Right lobe of liver (tissue), 6 donors: ENCODE measurements at regions not wholly inside any gene's neighbourhood (a gene's known extent, or its start where the extent isn't known, plus 50 kb on each side); places are given as distances from the start of the nearest gene placed in this dataset.

ENCODE experiments used
- ATAC-seq, 4 donors: fragments of 200-7000 bp; cut with Tn5 transposase; one replicate each; pipeline ENCODE4 v1.9.1; 2020; ENCODE audit warnings: mild to moderate bottlenecking in 4 of 4, moderate library complexity in 4 of 4
- DNase-seq, 3 donors: peaks; one replicate each; pipeline ENCODE4 v3.0.0-alpha.2; 2020
- H3K27ac ChIP-seq, 3 donors: fragments of 200-600 bp; one replicate each; pipeline ENCODE4 v1.8.0; 2022
- H3K27me3 ChIP-seq, 2 donors: fragments of 200-600 bp; one replicate each; pipeline ENCODE4 v1.8.0; 2022
- H3K36me3 ChIP-seq, 4 donors: fragments of 200-600 bp; sonication (generic) in 1 of 4; one replicate each; pipeline versions ENCODE4 v1.5.1 to v1.8.0; 2017 to 2022; ENCODE audit warnings: control low read depth in 1 of 4
- H3K4me1 ChIP-seq, 4 donors: fragments of 200-600 bp; sonication (generic) in 1 of 4; one replicate each; pipeline versions ENCODE4 v1.5.1 to v1.8.0; 2017 to 2022; ENCODE audit warnings: control low read depth in 1 of 4
- H3K4me3 ChIP-seq, 3 donors: fragments of 200-600 bp; one replicate each; pipeline ENCODE4 v1.8.0; 2022
- H3K9me3 ChIP-seq, 4 donors: fragments of 200-600 bp; sonication (generic) in 1 of 4; one replicate each; pipeline versions ENCODE4 v1.5.1 to v1.8.0; 2017 to 2022; ENCODE audit warnings: control low read depth in 1 of 4
- POLR2A ChIP-seq: fragments of 450-650 bp; IDR thresholded peaks from one replicate; pipeline ENCODE4 v1.6.1; 2017; ENCODE audit warnings: antibody characterized with exemption, mild to moderate bottlenecking
- WGBS: methylation state at CpG from one replicate; pipeline ENCODE4 v1.1.6; 2018; ENCODE audit warnings: low coverage, low lambda C conversion rate; ENCODE audit not compliant: insufficient coverage; ENCODE audit errors: missing lambda C conversion rate; 5-methylcytosine and 5-hydroxymethylcytosine counted together
- intact Hi-C, 2 donors: fragments of 100-400 bp; cut with DNase I; formaldehyde crosslinking; loops; one replicate each; pipeline versions ENCODE4 v1.11.2 to v1.14.1; 2022
- TF ChIP-seq, protein P1 (sequence below), 4 donors: fragments of 200-600 bp in 3 of 4; fragments of 450-650 bp in 1 of 4; IDR thresholded peaks; one replicate each; pipeline versions ENCODE4 v1.5.1 to v1.8.0; 2016 to 2022; ENCODE audit warnings: antibody characterized with exemption in 4 of 4, mild to moderate bottlenecking in 2 of 4
- donor health status: DM: no; HTN: yes; CAD: no.
- donor health status: DM: no; HTN: no; CAD: no.
- donor health status: DM: no; HTN: no; CAD: no.
- donor health status: DM: no; HTN: yes; CAD: no.
- donor health status: DM: no; HTN: yes; CAD: no.

DNA sequence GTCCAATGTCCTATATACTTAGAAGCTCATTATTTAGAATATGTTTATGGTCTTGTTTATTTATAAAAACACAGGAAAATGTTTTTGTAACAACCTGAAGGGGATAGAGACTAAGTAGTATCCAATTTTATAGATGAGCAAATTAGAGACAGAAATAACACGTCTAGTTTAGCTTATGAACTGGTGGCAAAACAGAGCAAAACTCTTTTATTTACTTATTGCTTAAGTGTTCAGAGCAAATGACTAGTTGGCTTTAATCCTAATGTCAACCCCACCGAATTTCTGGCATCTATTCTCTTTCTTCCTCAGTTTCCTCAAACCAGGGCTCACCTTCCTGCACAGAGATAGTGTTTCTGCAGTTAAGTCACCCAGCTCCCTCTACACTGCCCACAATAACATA lies 792.8 kb downstream of the REEP3 start:
- intact Hi-C loops = no loop called here
- no peak for TF ChIP-seq POLR2A
- TF ChIP-seq, protein P1, sequence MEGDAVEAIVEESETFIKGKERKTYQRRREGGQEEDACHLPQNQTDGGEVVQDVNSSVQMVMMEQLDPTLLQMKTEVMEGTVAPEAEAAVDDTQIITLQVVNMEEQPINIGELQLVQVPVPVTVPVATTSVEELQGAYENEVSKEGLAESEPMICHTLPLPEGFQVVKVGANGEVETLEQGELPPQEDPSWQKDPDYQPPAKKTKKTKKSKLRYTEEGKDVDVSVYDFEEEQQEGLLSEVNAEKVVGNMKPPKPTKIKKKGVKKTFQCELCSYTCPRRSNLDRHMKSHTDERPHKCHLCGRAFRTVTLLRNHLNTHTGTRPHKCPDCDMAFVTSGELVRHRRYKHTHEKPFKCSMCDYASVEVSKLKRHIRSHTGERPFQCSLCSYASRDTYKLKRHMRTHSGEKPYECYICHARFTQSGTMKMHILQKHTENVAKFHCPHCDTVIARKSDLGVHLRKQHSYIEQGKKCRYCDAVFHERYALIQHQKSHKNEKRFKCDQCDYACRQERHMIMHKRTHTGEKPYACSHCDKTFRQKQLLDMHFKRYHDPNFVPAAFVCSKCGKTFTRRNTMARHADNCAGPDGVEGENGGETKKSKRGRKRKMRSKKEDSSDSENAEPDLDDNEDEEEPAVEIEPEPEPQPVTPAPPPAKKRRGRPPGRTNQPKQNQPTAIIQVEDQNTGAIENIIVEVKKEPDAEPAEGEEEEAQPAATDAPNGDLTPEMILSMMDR (IDR thresholded peaks at IDR 0.05) = no peak

DNA sequence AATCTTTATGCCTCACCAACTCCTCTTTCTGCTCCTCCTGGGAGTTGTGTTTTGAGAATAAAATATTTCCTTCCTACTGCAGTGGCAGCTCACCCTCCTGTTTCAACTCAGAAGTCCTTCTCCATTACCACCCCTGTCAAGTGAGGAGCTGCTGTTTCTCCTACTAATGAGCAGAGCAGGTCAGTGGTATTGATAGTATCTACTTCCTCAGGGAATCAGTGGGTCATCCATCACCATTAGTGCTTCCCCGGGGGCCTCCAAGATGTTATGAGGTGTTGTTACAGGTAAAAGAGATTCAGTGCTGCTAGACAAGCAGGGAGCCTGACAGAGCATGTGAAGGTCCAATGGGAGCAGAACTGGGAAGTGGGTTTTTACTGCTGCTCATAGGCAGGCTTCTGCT lies 795.2 kb downstream of the REEP3 start:
- H3K4me3 ChIP-seq = no peak overlapping the region
- H3K4me1 ChIP-seq = peaks cover 0 to 5% (median 0%) of the 10 kb centered on the region in 4 donors
- ATAC-seq = no peak
- no peak overlapping the region for H3K27ac ChIP-seq
- intact Hi-C loops = no loop called here
- H3K27me3 ChIP-seq = no peaks in the 10 kb centered on the region
- no peak for DNase-seq
- no peaks in the 10 kb centered on the region for H3K36me3 ChIP-seq
- no peaks in the 10 kb centered on the region for H3K9me3 ChIP-seq
- TF ChIP-seq POLR2A = no peak
- TF ChIP-seq, protein P1 (IDR thresholded peaks at IDR 0.05) = no peak
- 44% methylated on average over 1 of the region's 1 CpG for WGBS

More for the DNA sequence above, 792.8 kb downstream of the REEP3 start:
- H3K4me1 ChIP-seq = peaks cover 0 to 5% (median 0%) of the 10 kb centered on the region in 4 donors
- no peak overlapping the region for H3K4me3 ChIP-seq
- peak; percentile 24 to 65 (median 64) for ATAC-seq
- no peaks in the 10 kb centered on the region for H3K36me3 ChIP-seq
- DNase-seq = no peak
- 39% methylated on average over 2 of the region's 2 CpGs for WGBS
- no peaks in the 10 kb centered on the region for H3K27me3 ChIP-seq
- no peak overlapping the region for H3K27ac ChIP-seq
- H3K9me3 ChIP-seq = no peaks in the 10 kb centered on the region

DNA sequence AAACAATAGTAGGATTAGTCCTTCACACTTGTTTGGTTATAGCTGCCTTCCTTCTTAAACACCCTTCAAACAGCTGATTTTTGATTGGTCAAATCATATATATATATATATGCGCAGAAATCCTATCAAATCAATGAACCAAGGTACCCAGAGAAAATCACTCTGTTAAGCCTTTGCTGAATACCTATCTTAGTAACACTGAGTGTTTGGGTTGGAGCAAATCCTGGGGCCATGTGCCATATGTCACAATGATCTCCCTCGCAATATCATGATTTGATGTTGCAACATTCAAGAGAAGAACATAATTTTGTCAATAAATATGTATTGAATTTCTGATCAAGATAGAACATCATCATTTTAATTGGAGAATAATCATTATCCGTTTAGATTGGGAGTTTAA lies 795.6 kb downstream of the REEP3 start:
- no peaks in the 10 kb centered on the region for H3K27me3 ChIP-seq
- H3K4me1 ChIP-seq = peaks cover 0 to 5% (median 0%) of the 10 kb centered on the region in 4 donors
- intact Hi-C loops = no loop called here
- no peaks in the 10 kb centered on the region for H3K9me3 ChIP-seq
- WGBS = 53% methylated on average over 3 of the region's 3 CpGs
- DNase-seq = no peak
- TF ChIP-seq, protein P1 (IDR thresholded peaks at IDR 0.05) = no peak
- no peak for TF ChIP-seq POLR2A
- H3K36me3 ChIP-seq = no peaks in the 10 kb centered on the region
- H3K27ac ChIP-seq = no peak overlapping the region
- ATAC-seq = peak in 3 of 4 donors; percentile 41 to 70 (median 66)
- no peak overlapping the region for H3K4me3 ChIP-seq

DNA sequence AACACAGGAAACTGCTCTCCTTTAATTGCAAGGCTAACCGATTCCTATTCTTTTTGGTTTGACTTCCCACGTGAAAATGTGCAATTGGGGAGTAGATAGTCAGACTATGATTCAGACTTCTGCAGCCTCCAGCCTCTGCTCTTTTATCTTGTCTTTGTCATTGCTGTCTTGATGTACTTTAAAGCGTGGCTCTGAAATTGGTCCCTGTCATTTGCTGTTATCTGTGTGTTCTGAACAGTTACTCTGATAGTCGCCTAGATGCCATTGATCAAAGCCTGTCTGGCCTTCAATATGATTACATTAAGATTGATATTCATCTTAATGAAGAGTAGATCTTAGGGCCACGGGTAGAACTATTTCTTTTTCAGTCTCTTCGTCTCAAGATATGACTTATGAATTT lies 799.2 kb downstream of the REEP3 start:
- Histone ChIP-seq H3K4me3 (no peak overlapping the region), H3K27ac (no peak overlapping the region), H3K27me3 (no peaks in the 10 kb centered on the region), H3K4me1 (no peaks in the 10 kb centered on the region), H3K36me3 (no peaks in the 10 kb centered on the region), H3K9me3 (no peaks in the 10 kb centered on the region)
- ATAC-seq (no peak), DNase-seq (no peak)
- 63% methylated on average over 6 of the region's 6 CpGs for WGBS
- TF ChIP-seq POLR2A = no peak
- TF ChIP-seq, protein P1 (IDR thresholded peaks at IDR 0.05) = no peak
- intact Hi-C loops = no loop called here

DNA sequence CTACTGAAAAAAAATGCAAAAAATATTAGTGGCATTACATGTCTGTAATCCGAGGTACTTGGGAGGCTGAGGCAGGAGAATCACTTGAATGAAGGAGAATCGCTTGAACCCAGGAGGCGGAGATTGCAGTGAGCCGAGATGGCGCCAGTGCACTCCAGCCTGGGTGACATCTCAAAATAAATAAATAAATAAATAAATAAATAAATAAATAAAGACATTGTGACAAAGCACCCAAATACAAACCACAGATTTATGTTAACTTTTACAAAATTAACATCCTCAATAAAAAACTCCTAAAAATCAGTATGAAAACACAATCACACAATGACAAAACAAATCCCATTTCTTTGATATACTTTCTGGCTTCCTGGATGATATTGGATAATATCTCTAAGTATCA lies 808.3 kb downstream of the REEP3 start:
- ATAC-seq (no peak), DNase-seq (no peak)
- Histone ChIP-seq H3K36me3 (no peaks in the 10 kb centered on the region), H3K27ac (no peak overlapping the region), H3K4me1 (no peaks in the 10 kb centered on the region), H3K9me3 (peaks cover 0 to 5% (median 0%) of the 10 kb centered on the region in 4 donors), H3K27me3 (no peaks in the 10 kb centered on the region), H3K4me3 (no peak overlapping the region)
- intact Hi-C loops = no loop called here
- TF ChIP-seq, protein P1 (IDR thresholded peaks at IDR 0.05) = no peak
- WGBS = 84% methylated on average over 5 of the region's 5 CpGs
